ENCODE measurements at regions not wholly inside any gene's neighbourhood (a gene's known extent, or its start where the extent isn't known, plus 50 kb on each side); places are given as distances from the start of the nearest gene placed in this dataset.
"Not testable (repeated sequence)": the region's sequence is repeated elsewhere in the genome, so short reads cannot be mapped to it uniquely, and the experiment has no call there.

- H3K9me3 ChIP-seq (replicated peaks; ENCODE audit: low read length), result no peaks in the 10 kb centered on the region
- H3K4me2 ChIP-seq (ENCODE audit: low read length), result no peak overlapping the region
- H3K4me1 ChIP-seq (ENCODE audit: control insufficient read depth, insufficient read depth, low read length), result peaks cover 3% of the 10 kb centered on the region
- H3K36me3 ChIP-seq (ENCODE audit: insufficient read depth, low read length), result no peaks in the 10 kb centered on the region
- no peak overlapping the region for H3K4me3 ChIP-seq (ENCODE audit: low read length)
- H3K27me3 ChIP-seq (ENCODE audit: control insufficient read depth, insufficient read depth, low read length), result no peaks in the 10 kb centered on the region
- H3K9ac ChIP-seq (ENCODE audit: low read depth, low read length), result no peak overlapping the region
These were observed 370.8 kb downstream of the TLE1 start for GRCh38 chr9:81318571-81318970.

DNA sequence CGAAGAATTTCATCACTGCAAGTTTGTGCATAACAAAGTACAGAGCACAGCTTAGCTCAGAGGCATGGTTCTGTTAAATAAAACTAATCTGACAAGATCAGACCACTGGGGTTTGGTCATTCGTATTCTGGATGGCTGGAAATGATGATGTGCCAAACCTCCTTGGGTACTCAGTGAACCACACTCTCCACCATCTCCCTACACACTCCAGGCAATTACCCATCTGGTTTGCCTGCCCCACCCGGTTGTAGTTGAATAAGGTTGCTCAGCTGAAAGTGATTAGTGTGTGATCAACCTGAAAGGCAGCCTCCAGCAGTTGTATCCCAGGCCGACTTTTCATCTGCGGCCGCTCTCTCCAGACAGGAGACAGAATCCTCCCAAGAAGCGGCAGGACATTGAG lies 371.4 kb downstream of the TLE1 start:
- no peaks in the 10 kb centered on the region for H3K36me3 ChIP-seq (ENCODE audit: insufficient read depth, low read length)
- no peak overlapping the region for H3K9ac ChIP-seq (ENCODE audit: low read depth, low read length)
- no peaks in the 10 kb centered on the region for H3K27me3 ChIP-seq (ENCODE audit: control insufficient read depth, insufficient read depth, low read length)
- H3K9me3 ChIP-seq (replicated peaks; ENCODE audit: low read length), result no peaks in the 10 kb centered on the region
- no peak overlapping the region for H3K4me2 ChIP-seq (ENCODE audit: low read length)
- no peak overlapping the region for H3K4me3 ChIP-seq (ENCODE audit: low read length)
- H3K4me1 ChIP-seq (ENCODE audit: control insufficient read depth, insufficient read depth, low read length), result peaks cover 3% of the 10 kb centered on the region

- no peaks in the 10 kb centered on the region for H3K27me3 ChIP-seq (ENCODE audit: control insufficient read depth, insufficient read depth, low read length)
- H3K36me3 ChIP-seq (ENCODE audit: insufficient read depth, low read length), result no peaks in the 10 kb centered on the region
- H3K4me2 ChIP-seq (ENCODE audit: low read length), result no peak overlapping the region
- no peak overlapping the region for H3K9ac ChIP-seq (ENCODE audit: low read depth, low read length)
- H3K4me3 ChIP-seq (ENCODE audit: low read length), result no peak overlapping the region
- peaks cover 3% of the 10 kb centered on the region for H3K4me1 ChIP-seq (ENCODE audit: control insufficient read depth, insufficient read depth, low read length)
- no peaks in the 10 kb centered on the region for H3K9me3 ChIP-seq (replicated peaks; ENCODE audit: low read length)
These were observed 372.1 kb downstream of the TLE1 start for GRCh38 chr9:81317223-81317622.

GRCh38 chr9:81314490-81314889 lies 374.9 kb downstream of the TLE1 start:
- Histone ChIP-seq H3K9ac (ENCODE audit: low read depth, low read length) (no peak overlapping the region), H3K4me2 (ENCODE audit: low read length) (no peak overlapping the region), H3K4me3 (ENCODE audit: low read length) (no peak overlapping the region), H3K36me3 (ENCODE audit: insufficient read depth, low read length) (no peaks in the 10 kb centered on the region), H3K9me3 (replicated peaks; ENCODE audit: low read length) (no peaks in the 10 kb centered on the region), H3K4me1 (ENCODE audit: control insufficient read depth, insufficient read depth, low read length) (peaks cover 3% of the 10 kb centered on the region), H3K27me3 (ENCODE audit: control insufficient read depth, insufficient read depth, low read length) (no peaks in the 10 kb centered on the region)

- H3K36me3 ChIP-seq (ENCODE audit: insufficient read depth, low read length), result no peaks in the 10 kb centered on the region
- H3K9me3 ChIP-seq (replicated peaks; ENCODE audit: low read length), result no peaks in the 10 kb centered on the region
- H3K4me2 ChIP-seq (ENCODE audit: low read length), result no peak overlapping the region
- H3K4me3 ChIP-seq (ENCODE audit: low read length), result no peak overlapping the region
- peaks cover 3% of the 10 kb centered on the region for H3K4me1 ChIP-seq (ENCODE audit: control insufficient read depth, insufficient read depth, low read length)
- no peak overlapping the region for H3K9ac ChIP-seq (ENCODE audit: low read depth, low read length)
- H3K27me3 ChIP-seq (ENCODE audit: control insufficient read depth, insufficient read depth, low read length), result no peaks in the 10 kb centered on the region
These were observed 375.5 kb downstream of the TLE1 start for GRCh38 chr9:81313877-81314276.

GRCh38 chr9:81312346-81312745 lies 377.0 kb downstream of the TLE1 start:
- no peaks in the 10 kb centered on the region for H3K27me3 ChIP-seq (ENCODE audit: control insufficient read depth, insufficient read depth, low read length)
- H3K4me1 ChIP-seq (ENCODE audit: control insufficient read depth, insufficient read depth, low read length), result no peaks in the 10 kb centered on the region
- H3K4me3 ChIP-seq (ENCODE audit: low read length), result no peak overlapping the region
- H3K36me3 ChIP-seq (ENCODE audit: insufficient read depth, low read length), result no peaks in the 10 kb centered on the region
- no peak overlapping the region for H3K9ac ChIP-seq (ENCODE audit: low read depth, low read length)
- H3K9me3 ChIP-seq (replicated peaks; ENCODE audit: low read length), result no peaks in the 10 kb centered on the region
- H3K4me2 ChIP-seq (ENCODE audit: low read length), result no peak overlapping the region

DNA sequence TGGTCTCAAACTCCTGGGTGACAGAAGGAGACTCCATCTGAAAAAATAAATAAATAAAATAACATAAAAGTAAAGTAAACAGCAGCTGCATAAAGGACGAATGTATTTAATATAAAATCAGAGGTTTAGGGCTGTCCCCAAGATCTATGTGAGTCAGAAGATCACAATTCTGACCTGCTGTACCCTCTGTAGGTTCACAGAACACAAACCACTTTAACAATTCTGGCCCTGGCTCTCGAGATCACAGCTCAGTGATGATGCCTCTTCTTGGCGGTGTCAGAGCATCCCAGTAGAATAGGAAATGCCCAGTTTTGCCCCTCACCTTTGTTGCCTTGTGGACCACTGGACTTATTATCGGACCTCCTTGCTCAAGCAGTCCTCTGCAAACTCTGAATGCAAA lies 380.9 kb downstream of the TLE1 start:
- H3K9ac ChIP-seq (ENCODE audit: low read depth, low read length), result no peak overlapping the region
- H3K27me3 ChIP-seq (ENCODE audit: control insufficient read depth, insufficient read depth, low read length), result no peaks in the 10 kb centered on the region
- H3K4me2 ChIP-seq (ENCODE audit: low read length), result no peak overlapping the region
- H3K9me3 ChIP-seq (replicated peaks; ENCODE audit: low read length), result no peaks in the 10 kb centered on the region
- H3K4me1 ChIP-seq (ENCODE audit: control insufficient read depth, insufficient read depth, low read length), result no peaks in the 10 kb centered on the region
- no peak overlapping the region for H3K4me3 ChIP-seq (ENCODE audit: low read length)
- H3K36me3 ChIP-seq (ENCODE audit: insufficient read depth, low read length), result no peaks in the 10 kb centered on the region

DNA sequence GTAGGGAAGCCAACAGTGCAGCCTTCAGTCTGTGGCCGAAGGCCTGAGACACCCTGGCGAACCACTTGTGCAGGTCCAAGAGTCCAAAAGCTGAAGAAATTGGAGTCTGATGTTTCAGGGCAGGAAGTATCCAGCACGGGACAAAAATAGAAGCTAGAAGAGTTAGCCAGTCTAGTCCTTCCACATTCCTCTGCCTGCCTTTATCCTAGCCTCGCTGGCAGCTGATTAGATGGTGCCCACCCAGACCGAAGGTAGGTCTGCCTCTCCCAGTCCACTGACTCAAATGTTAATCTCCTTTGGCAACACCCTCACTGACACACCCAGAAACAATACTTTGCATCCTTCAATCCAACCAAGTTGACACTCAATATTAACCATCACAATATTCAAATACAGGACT lies 381.6 kb downstream of the TLE1 start:
- not testable (repeated sequence) for H3K27me3 ChIP-seq (ENCODE audit: control insufficient read depth, insufficient read depth, low read length); H3K4me3 ChIP-seq (ENCODE audit: low read length); H3K9ac ChIP-seq (ENCODE audit: low read depth, low read length)

GRCh38 chr9:81305561-81306182 lies 383.7 kb downstream of the TLE1 start:
- Histone ChIP-seq H3K4me2 (ENCODE audit: low read length) (no peak overlapping the region), H3K27me3 (ENCODE audit: control insufficient read depth, insufficient read depth, low read length) (no peaks in the 10 kb centered on the region), H3K9ac (ENCODE audit: low read depth, low read length) (no peak overlapping the region)

More for the DNA sequence above, 381.6 kb downstream of the TLE1 start:
- H3K4me2 ChIP-seq (ENCODE audit: low read length); H3K4me1 ChIP-seq (ENCODE audit: control insufficient read depth, insufficient read depth, low read length); H3K36me3 ChIP-seq (ENCODE audit: insufficient read depth, low read length); H3K9me3 ChIP-seq (replicated peaks; ENCODE audit: low read length): not testable (repeated sequence)

GRCh38 chr9:81303658-81304057 lies 385.7 kb downstream of the TLE1 start:
- Histone ChIP-seq H3K4me1 (ENCODE audit: control insufficient read depth, insufficient read depth, low read length) (no peaks in the 10 kb centered on the region), H3K27me3 (ENCODE audit: control insufficient read depth, insufficient read depth, low read length) (no peaks in the 10 kb centered on the region), H3K4me2 (ENCODE audit: low read length) (no peak overlapping the region), H3K9ac (ENCODE audit: low read depth, low read length) (no peak overlapping the region), H3K9me3 (replicated peaks; ENCODE audit: low read length) (peaks cover 5% of the 10 kb centered on the region), H3K4me3 (ENCODE audit: low read length) (no peak overlapping the region), H3K36me3 (ENCODE audit: insufficient read depth, low read length) (no peaks in the 10 kb centered on the region)

More at GRCh38 chr9:81305561-81306182, 383.7 kb downstream of the TLE1 start:
- no peak overlapping the region for H3K4me3 ChIP-seq (ENCODE audit: low read length)
- no peaks in the 10 kb centered on the region for H3K4me1 ChIP-seq (ENCODE audit: control insufficient read depth, insufficient read depth, low read length)
- no peaks in the 10 kb centered on the region for H3K36me3 ChIP-seq (ENCODE audit: insufficient read depth, low read length)
- no peaks in the 10 kb centered on the region for H3K9me3 ChIP-seq (replicated peaks; ENCODE audit: low read length)

DNA sequence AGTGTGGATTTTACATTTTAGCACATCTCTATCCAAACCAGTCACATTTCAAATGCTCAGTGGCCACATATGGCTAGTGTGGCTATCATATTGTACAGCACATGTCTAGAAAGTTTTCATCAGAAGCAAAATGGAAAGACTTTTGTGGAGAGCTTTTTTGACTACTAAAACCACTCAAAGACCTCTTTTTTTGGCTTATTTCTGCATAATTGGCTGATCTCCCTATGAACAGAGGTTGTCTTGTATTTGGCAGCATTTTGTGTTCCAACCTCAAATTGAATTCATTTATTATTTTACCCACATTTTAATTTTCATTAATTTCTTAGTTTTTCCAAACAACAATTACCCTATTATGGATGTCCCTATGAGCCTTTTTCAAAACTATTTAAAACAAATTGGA lies 395.7 kb downstream of the TLE1 start:
- Histone ChIP-seq H3K4me1 (ENCODE audit: control insufficient read depth, insufficient read depth, low read length) (no peaks in the 10 kb centered on the region), H3K27me3 (ENCODE audit: control insufficient read depth, insufficient read depth, low read length) (no peaks in the 10 kb centered on the region), H3K9ac (ENCODE audit: low read depth, low read length) (no peak overlapping the region), H3K36me3 (ENCODE audit: insufficient read depth, low read length) (no peaks in the 10 kb centered on the region), H3K9me3 (replicated peaks; ENCODE audit: low read length) (no peaks in the 10 kb centered on the region), H3K4me2 (ENCODE audit: low read length) (no peak overlapping the region), H3K4me3 (ENCODE audit: low read length) (no peak overlapping the region)

GRCh38 chr9:81292056-81292805 lies 397.1 kb downstream of the TLE1 start:
- H3K27me3 ChIP-seq (ENCODE audit: control insufficient read depth, insufficient read depth, low read length), result no peaks in the 10 kb centered on the region
- no peaks in the 10 kb centered on the region for H3K4me1 ChIP-seq (ENCODE audit: control insufficient read depth, insufficient read depth, low read length)
- no peak overlapping the region for H3K4me2 ChIP-seq (ENCODE audit: low read length)
- no peaks in the 10 kb centered on the region for H3K9me3 ChIP-seq (replicated peaks; ENCODE audit: low read length)
- H3K36me3 ChIP-seq (ENCODE audit: insufficient read depth, low read length), result no peaks in the 10 kb centered on the region
- H3K4me3 ChIP-seq (ENCODE audit: low read length), result no peak overlapping the region
- H3K9ac ChIP-seq (ENCODE audit: low read depth, low read length), result no peak overlapping the region
